GM23248 (cell line): ENCODE measurements at regions not wholly inside any gene's neighbourhood (a gene's known extent, or its start where the extent isn't known, plus 50 kb on each side); places are given as distances from the start of the nearest gene placed in this dataset.

Source experiments
- EZH2 ChIP-seq: fragments of 200-600 bp; sonication (generic); IDR thresholded peaks from 2 replicates; pipeline ENCODE4 v1.6.1; 2018; ENCODE audit warnings: antibody characterized with exemption, mild to moderate bottlenecking; ENCODE audit not compliant: insufficient read depth, poor library complexity, severe bottlenecking
- EZH2phosphoT487 ChIP-seq: fragments of 200-600 bp; sonication (generic); IDR thresholded peaks from 2 replicates; pipeline ENCODE4 v1.6.1; 2018; ENCODE audit warnings: antibody characterized with exemption, moderate library complexity, mild to moderate bottlenecking, low read depth; ENCODE audit not compliant: insufficient read depth

DNA sequence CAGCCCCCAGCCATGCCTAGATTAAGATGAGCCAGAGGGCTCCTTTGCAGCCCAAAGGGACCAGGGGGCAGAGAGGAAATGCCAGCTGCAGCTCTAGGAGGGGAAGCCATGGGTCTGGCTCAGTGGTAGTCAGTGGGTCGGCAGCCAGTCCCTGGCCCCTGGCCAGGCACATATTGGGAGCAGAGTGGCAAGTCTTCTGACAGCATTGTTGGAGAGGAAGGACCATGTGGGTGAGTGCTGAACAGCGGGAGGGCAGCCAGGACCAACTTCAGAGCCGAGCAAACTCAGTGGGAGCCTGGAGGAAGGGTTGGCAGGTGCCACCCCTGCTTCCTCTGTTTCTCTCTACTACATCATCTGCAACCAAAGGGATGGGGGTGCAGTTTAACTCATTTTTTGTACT is 140.5 kb upstream of the PELI1 start:
- TF ChIP-seq EZH2phosphoT487 (no peak), EZH2 (no peak)
